GM23248 (cell line): ENCODE measurements at regions not wholly inside any gene's neighbourhood (a gene's known extent, or its start where the extent isn't known, plus 50 kb on each side); places are given as distances from the start of the nearest gene placed in this dataset.

ENCODE experiments used
- EZH2 ChIP-seq: fragments of 200-600 bp; sonication (generic); IDR thresholded peaks from 2 replicates; pipeline ENCODE4 v1.6.1; 2018; ENCODE audit warnings: antibody characterized with exemption, mild to moderate bottlenecking; ENCODE audit not compliant: insufficient read depth, poor library complexity, severe bottlenecking
- EZH2phosphoT487 ChIP-seq: fragments of 200-600 bp; sonication (generic); IDR thresholded peaks from 2 replicates; pipeline ENCODE4 v1.6.1; 2018; ENCODE audit warnings: antibody characterized with exemption, moderate library complexity, mild to moderate bottlenecking, low read depth; ENCODE audit not compliant: insufficient read depth

- no peak for TF ChIP-seq EZH2
- no peak for TF ChIP-seq EZH2phosphoT487
Observed at GRCh38 chr1:30169269-30169668, 554.1 kb downstream of the MATN1 start.
